IgD-negative memory B cell (primary cell): ENCODE measurements at regions not wholly inside any gene's neighbourhood (a gene's known extent, or its start where the extent isn't known, plus 50 kb on each side); places are given as distances from the start of the nearest gene placed in this dataset.

Experiments used
- H3K27ac Mint-ChIP-seq, 3 donors: one replicate each; pipeline ENCODE4 v1.8.0; 2020 to 2022; ENCODE audit warnings: mild to moderate bottlenecking in 3 of 3, mixed read lengths in 3 of 3, moderate library complexity in 1 of 3
- H3K27me3 Mint-ChIP-seq: one replicate; pipeline ENCODE4 v1.8.0; 2021; ENCODE audit warnings: mixed read lengths
- H3K36me3 Mint-ChIP-seq: one replicate; pipeline ENCODE4 v1.8.0; 2020; ENCODE audit warnings: mild to moderate bottlenecking, mixed read lengths
- H3K4me1 Mint-ChIP-seq, 3 donors: one replicate each; pipeline ENCODE4 v1.8.0; 2020 to 2022; ENCODE audit warnings: mixed read lengths in 3 of 3, mild to moderate bottlenecking in 1 of 3
- H3K4me3 Mint-ChIP-seq, 4 donors: one replicate each; pipeline ENCODE4 v1.8.0; 2020 to 2022; ENCODE audit warnings: mild to moderate bottlenecking in 4 of 4, mixed read lengths in 4 of 4, moderate library complexity in 3 of 4
- H3K9me3 Mint-ChIP-seq, 3 donors: one replicate each; pipeline ENCODE4 v1.8.0; 2020 to 2021; ENCODE audit warnings: mixed read lengths in 3 of 3, mild to moderate bottlenecking in 1 of 3

DNA sequence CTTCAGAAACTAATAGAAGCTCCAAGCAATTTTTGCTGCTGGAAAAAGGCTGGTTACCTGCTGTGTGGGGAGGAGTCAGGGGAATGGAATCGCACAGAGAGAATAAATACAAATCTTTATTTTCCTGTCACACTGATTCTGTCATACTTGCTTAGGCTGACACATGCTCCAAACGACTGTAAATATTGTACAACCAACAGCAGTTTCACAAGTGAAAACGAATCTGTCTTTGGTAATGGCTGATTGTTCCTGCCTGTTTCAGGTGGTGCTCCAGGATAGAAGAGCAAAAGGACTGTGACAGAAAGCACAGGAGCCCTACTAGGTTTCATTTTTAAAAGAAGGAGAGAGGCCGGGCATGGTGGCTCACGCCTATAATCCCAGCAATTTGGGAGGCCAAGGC is 125.5 kb upstream of the DCLK2 start:
- H3K27ac Mint-ChIP-seq: no peak overlapping the region
- no peaks in the 10 kb centered on the region for H3K9me3 Mint-ChIP-seq
- peaks cover 0 to 2% (median 0%) of the 10 kb centered on the region in 3 donors for H3K4me1 Mint-ChIP-seq
- no peaks in the 10 kb centered on the region for H3K36me3 Mint-ChIP-seq
- H3K27me3 Mint-ChIP-seq: peaks cover 5% of the 10 kb centered on the region
- H3K4me3 Mint-ChIP-seq: no peak overlapping the region

DNA sequence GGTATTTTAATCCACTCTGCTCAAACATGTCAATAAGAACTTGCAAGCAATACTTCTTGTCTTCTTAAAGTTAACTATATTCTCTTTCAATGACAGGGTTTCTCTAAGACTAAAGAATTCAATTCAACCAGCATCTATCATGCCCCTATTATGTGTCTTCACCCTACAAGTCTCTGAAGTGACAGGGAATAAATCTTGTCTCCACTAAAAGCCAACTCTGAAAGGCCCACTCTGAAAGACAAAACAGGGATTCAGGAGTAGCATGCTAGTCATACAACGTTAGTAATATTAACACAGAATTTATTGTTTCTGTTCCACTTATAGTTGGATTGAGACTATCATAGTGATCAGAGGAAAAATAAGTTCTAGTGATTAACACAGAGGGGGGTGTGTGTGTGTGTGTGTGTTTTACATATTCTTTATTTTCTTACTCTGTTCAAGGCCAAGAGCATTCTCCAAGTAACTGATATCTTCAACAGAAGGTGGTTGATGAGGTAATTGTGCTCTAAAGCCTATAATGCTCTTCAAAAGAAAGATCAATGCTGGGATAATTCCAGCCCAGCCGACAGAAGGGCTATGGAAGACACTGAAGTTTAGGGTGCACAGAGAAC is 122.4 kb upstream of the DCLK2 start:
- Mint-ChIP-seq H3K27me3 (peaks cover 5% of the 10 kb centered on the region), H3K4me1 (no peaks in the 10 kb centered on the region), H3K27ac (no peak overlapping the region), H3K4me3 (no peak overlapping the region), H3K36me3 (no peaks in the 10 kb centered on the region), H3K9me3 (no peaks in the 10 kb centered on the region)

DNA sequence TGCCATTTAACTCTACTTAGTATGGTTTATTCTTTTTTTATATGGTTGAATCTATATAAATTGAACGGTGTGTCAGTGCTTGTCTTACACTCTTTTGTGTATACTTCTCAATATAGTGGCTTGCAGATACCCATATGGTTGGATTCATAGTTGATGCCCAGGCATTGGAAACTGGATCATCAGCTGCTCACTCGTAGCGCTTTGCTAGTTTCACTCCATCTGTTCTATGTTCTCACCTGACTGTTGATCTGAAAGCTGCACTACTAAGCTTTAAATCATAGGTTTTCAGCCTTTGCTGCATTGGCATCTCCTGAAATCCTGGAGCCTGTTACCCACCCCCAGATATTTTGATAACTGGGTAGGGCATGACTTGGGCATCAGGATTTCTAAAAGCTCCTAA is 121.6 kb upstream of the DCLK2 start:
- Mint-ChIP-seq H3K4me3 (peak overlapping the region in 1 of 4 donors; percentile 31), H3K36me3 (no peaks in the 10 kb centered on the region), H3K9me3 (no peaks in the 10 kb centered on the region), H3K27ac (no peak overlapping the region), H3K4me1 (no peaks in the 10 kb centered on the region), H3K27me3 (peaks cover 6% of the 10 kb centered on the region)

DNA sequence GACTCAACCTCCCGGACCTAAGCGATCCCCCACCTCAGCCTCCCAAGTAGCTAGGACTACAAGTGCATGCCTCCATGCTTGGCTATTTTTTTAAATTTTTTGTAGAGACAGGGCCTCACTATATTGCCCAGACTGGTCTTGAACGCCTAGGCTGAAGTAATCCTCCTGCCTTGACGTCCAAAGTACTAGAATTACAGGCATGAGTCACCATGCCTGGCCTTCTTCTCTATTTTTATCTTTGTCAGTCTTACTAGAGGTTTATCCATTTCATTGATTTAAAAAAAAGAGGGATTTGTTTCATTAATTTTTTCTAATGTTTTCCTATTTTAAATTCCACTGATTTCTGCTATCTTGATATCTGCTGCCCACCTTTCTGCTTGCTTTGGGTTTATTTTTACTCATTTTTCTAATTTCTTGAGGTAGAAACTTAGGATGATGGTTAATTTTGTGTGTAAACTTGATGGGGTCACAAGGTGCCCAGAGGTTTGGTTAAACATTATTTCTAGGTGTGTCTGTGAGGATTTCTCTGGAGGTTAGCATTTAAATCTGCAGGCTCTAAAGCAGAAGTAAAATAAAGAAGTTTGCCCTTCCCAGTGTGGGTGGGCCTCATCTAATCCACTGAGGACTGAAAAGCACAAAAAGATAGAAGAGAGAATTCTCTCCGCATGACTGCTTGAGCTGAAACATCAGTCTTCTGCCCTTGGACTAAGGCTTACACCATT is 116.2 kb upstream of the DCLK2 start:
- Mint-ChIP-seq H3K27ac (no peak overlapping the region), H3K4me3 (no peak overlapping the region), H3K27me3 (peaks cover 3% of the 10 kb centered on the region), H3K4me1 (no peaks in the 10 kb centered on the region), H3K9me3 (no peaks in the 10 kb centered on the region), H3K36me3 (no peaks in the 10 kb centered on the region)

DNA sequence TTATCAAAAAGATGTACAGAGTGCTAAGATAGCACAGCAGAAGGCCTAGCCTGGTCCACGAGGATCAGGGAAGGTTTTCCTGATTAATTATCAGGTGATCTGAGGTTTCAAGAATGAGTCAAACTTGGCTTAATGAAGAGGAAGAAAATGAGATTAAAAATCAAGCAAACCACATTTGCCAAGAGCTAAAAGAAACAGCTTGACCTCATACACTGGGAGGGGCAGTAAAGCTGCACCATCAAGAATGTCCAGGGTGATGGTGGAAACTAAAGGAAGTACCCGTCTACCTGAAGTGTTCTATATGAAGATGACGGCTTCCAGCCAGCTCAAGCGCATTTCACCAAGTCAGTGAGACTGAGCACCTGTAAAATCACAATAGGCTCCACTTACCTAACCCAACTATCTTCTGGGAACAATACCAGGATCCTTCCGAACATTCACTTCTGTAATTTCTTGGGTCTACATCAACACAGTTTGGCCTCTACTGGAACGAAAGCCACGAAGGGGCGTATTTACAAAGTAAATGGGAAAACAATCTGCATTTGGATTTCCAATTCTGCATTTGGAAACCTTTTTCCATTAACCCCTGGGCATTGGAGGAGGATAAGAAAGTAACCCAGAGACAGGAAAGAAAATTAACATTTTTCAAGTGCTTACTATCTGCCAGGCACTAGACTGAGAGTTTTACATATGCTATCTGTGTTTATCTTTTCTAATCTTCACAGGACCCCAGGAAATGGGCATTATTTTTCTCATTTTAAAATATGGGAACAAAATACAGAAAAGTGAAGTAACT is 114.0 kb upstream of the DCLK2 start:
- H3K9me3 Mint-ChIP-seq: no peaks in the 10 kb centered on the region
- peaks cover 3% of the 10 kb centered on the region for H3K27me3 Mint-ChIP-seq
- H3K4me3 Mint-ChIP-seq: no peak overlapping the region
- H3K4me1 Mint-ChIP-seq: no peaks in the 10 kb centered on the region
- H3K27ac Mint-ChIP-seq: no peak overlapping the region
- no peaks in the 10 kb centered on the region for H3K36me3 Mint-ChIP-seq

DNA sequence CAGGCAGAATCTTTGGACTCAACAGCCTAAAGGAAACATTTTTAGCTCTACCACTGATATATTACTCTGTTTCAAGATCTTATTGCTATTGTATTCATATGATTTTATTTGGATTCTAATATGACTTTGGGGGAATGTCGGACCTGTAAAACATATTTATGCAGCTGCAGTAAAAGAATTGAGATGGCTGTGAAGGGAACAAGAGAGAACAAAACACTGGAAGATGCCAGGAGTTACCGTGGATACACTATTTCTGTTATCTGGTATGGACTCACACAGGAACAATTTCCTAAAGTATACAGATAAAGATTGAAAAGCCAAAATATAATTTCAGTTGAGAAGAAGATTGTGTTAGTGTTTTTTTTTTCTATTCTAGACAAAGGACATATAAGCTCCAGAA is 113.0 kb upstream of the DCLK2 start:
- Mint-ChIP-seq H3K4me3 (no peak overlapping the region), H3K4me1 (no peaks in the 10 kb centered on the region), H3K27me3 (peaks cover 3% of the 10 kb centered on the region), H3K36me3 (no peaks in the 10 kb centered on the region), H3K9me3 (no peaks in the 10 kb centered on the region), H3K27ac (no peak overlapping the region)

DNA sequence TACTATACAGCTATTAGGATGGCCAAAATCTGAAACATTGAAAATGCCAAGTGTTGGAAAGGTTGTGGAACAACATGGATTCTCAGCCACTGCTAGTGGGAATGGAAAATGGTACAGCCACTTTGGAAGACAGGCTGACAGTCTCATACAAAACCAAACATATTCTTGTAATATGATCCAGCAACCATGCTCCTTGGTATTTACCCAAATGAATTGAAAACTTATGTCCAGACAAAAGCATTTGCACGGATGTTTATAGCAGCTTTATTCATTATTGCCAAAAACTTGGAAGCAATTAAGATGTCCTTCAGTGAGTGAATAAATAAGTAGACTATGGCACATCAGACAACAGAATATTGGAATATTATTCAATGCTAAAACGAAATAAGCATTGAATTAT is 105.8 kb upstream of the DCLK2 start:
- Mint-ChIP-seq H3K27me3 (peaks cover 3% of the 10 kb centered on the region), H3K9me3 (no peaks in the 10 kb centered on the region), H3K4me3 (no peak overlapping the region), H3K4me1 (no peaks in the 10 kb centered on the region), H3K27ac (no peak overlapping the region), H3K36me3 (no peaks in the 10 kb centered on the region)

DNA sequence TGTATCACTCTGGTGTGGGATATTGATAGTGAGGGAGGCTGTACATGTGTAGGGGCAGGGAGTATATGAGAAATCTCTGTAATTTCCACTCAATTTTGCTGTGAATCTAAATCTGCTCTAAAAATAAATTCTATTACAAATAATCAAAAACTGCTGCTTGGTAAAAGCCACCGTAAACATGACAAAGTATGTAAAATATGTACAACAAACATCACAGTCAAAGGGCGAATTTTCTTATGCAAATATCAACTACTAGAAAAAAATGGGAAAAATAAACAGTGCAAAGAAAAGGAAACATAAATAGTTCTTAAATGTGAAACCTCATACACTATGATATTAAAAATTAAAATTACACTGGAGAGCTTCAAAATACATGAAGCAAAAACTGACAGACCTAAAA is 105.1 kb upstream of the DCLK2 start:
- Mint-ChIP-seq H3K4me3 (no peak overlapping the region), H3K36me3 (no peaks in the 10 kb centered on the region), H3K4me1 (no peaks in the 10 kb centered on the region), H3K27me3 (peaks cover 3% of the 10 kb centered on the region), H3K9me3 (no peaks in the 10 kb centered on the region), H3K27ac (no peak overlapping the region)

DNA sequence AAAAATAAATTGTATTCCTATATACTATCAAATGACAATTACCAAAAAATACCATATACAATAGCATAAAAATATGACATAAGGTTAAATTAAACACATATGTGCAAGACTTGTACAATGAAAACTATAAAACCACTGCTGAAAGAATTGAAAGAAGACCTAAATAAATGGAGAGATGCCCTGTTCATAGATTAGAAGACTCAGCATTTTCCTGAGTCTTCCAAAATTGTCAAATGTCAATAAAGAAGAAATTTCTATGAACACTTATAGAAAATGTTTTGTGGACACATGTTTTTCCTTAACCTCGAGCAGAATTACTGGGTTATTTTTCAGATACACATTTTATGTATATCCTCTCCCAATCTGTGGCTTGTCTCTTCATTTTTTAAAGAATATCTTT is 103.1 kb upstream of the DCLK2 start:
- Mint-ChIP-seq H3K27me3 (peaks cover 3% of the 10 kb centered on the region), H3K4me1 (no peaks in the 10 kb centered on the region), H3K9me3 (no peaks in the 10 kb centered on the region), H3K4me3 (no peak overlapping the region), H3K36me3 (no peaks in the 10 kb centered on the region), H3K27ac (no peak overlapping the region)

DNA sequence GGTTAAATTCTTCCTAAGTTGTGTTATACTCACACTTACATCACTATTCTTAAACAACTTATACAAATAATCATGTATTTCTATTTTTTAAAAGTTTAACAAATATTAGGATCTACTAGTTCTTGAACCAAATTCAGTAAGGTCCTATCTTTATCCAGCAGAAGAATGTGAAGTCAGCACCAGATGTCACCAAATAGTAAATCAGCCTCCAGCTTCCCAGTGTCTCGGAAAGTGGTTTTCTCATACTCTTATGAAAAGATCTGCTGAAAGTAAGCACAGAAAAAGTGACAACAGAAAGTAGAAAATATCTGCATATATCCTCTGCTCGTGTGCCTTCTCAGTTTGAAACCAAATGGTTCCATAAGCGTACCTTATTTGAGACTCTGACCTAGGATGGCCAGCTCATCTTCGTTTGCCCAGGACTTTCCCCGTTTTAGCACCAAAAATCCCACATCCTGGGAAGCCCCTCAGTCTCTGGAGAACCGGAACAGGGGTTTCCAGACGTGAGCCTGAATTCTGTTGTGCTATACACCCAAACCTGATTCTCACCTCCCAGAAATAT is 98.0 kb upstream of the DCLK2 start:
- Mint-ChIP-seq H3K4me1 (peaks cover 0 to 4% (median 3%) of the 10 kb centered on the region in 3 donors), H3K4me3 (no peak overlapping the region), H3K27me3 (no peaks in the 10 kb centered on the region), H3K9me3 (peaks cover 0 to 2% (median 0%) of the 10 kb centered on the region in 3 donors), H3K36me3 (peaks cover 1% of the 10 kb centered on the region), H3K27ac (no peak overlapping the region)

DNA sequence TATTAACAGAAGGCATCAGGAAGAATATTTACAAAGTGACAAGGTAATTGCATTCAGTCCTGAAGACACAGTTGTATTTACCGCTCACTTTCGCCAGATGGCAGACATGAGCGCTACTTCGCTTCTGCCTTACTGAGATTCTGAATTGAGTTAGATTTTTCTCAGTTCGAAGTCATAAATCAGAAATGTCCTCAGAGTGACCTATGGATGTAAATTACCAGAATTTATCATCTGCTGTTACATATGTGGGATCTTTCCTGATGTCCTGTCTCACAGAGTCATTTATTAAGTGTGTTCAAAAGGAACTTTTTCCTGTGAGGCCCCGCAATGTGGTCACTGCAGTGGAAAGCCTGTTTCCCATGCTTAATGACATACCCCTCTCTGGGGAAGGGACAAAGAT is 97.3 kb upstream of the DCLK2 start:
- Mint-ChIP-seq H3K4me3 (no peak overlapping the region), H3K9me3 (peaks cover 0 to 3% (median 0%) of the 10 kb centered on the region in 3 donors), H3K27me3 (no peaks in the 10 kb centered on the region), H3K27ac (no peak overlapping the region), H3K36me3 (peaks cover 1% of the 10 kb centered on the region), H3K4me1 (peaks cover 0 to 4% (median 3%) of the 10 kb centered on the region in 3 donors)

DNA sequence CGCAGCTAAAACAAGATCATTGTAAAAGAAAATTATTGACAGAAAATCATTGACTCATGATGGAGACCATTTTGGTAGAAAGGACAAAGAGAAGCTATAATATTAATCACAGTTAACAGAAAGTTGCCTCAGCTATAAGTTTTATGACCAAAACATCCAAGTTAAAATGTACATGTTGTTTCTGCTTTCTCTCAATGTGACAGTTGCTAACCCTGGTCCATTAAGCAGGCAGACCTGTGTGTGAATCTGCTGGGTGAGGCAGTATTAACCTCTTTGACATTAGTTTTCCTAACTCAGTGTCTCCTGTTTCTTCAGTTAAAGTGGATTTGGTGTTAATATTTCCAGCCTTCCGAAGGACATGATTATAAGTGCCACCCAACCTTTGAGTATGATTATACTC is 94.8 kb upstream of the DCLK2 start:
- peaks cover 3% of the 10 kb centered on the region for H3K36me3 Mint-ChIP-seq
- peaks cover 0 to 5% (median 4%) of the 10 kb centered on the region in 3 donors for H3K4me1 Mint-ChIP-seq
- H3K27me3 Mint-ChIP-seq: no peaks in the 10 kb centered on the region
- H3K27ac Mint-ChIP-seq: no peak overlapping the region
- H3K4me3 Mint-ChIP-seq: no peak overlapping the region
- peaks cover 0 to 3% (median 0%) of the 10 kb centered on the region in 3 donors for H3K9me3 Mint-ChIP-seq

DNA sequence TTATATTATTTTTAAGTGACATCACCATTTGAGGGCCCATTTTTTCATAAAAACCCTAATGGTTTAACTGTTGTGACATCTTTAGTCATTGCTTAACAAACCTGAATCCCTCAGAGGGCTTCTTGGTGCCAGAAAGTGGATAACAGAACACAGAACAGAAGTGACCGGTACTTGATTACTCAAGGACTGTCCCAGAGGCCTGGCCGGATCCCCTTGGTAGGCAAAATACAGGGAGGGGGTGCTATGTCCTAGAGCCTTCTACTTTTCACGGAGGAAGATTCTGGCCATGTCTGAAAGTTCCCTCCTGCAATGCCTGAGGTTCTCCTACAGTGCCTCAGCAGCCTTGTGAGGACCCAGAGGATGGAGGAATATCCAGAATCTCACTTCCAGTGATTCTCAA is 94.3 kb upstream of the DCLK2 start:
- Mint-ChIP-seq H3K4me3 (no peak overlapping the region), H3K36me3 (peaks cover 3% of the 10 kb centered on the region), H3K4me1 (peaks cover 0 to 5% (median 4%) of the 10 kb centered on the region in 3 donors), H3K27ac (no peak overlapping the region), H3K9me3 (peaks cover 0 to 3% (median 0%) of the 10 kb centered on the region in 3 donors), H3K27me3 (no peaks in the 10 kb centered on the region)

DNA sequence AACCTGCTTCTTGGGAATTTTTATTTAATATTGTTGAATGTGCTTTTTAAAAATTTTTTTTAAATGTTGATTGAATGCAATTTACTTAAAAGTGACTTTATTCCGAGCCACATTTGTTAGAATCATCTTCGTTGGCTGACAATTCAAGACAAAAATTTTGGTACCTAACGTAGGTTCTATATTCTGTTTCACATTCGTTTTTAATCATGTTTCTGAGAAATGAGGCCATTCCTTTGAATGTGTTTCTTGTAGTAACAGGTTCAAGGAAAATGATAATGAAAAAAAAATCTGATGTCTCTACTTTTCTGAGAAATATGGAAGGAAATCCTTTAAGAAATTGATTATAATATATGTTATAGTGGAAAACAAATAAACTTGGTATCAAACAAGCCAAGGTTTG is 92.3 kb upstream of the DCLK2 start:
- peaks cover 0 to 3% (median 0%) of the 10 kb centered on the region in 3 donors for H3K9me3 Mint-ChIP-seq
- H3K27ac Mint-ChIP-seq: no peak overlapping the region
- no peaks in the 10 kb centered on the region for H3K27me3 Mint-ChIP-seq
- H3K4me3 Mint-ChIP-seq: no peak overlapping the region
- H3K36me3 Mint-ChIP-seq: peaks cover 5% of the 10 kb centered on the region
- peaks cover 0 to 5% (median 0%) of the 10 kb centered on the region in 3 donors for H3K4me1 Mint-ChIP-seq

DNA sequence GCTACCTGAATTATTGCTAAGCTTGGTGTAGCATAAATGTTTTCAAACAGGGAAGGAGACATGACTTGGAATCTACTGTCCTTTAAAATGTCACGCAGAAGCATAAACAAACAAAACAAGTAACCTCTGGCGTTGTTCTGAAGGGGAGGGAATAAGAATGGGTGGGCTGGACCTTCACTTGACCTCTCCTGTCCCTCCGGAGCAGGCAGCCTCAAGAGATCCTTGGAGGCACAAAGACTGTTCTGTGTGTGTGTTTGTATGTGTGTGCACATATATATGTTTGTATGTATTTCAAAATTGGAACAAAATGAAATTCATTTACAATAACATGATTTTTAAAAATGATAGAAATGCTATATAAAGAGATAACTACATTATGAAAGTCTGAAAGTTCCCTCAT is 91.3 kb upstream of the DCLK2 start:
- no peak overlapping the region for H3K4me3 Mint-ChIP-seq
- no peak overlapping the region for H3K27ac Mint-ChIP-seq
- peaks cover 0 to 3% (median 0%) of the 10 kb centered on the region in 3 donors for H3K4me1 Mint-ChIP-seq
- peaks cover 5% of the 10 kb centered on the region for H3K36me3 Mint-ChIP-seq
- no peaks in the 10 kb centered on the region for H3K27me3 Mint-ChIP-seq
- peaks cover 0 to 3% (median 0%) of the 10 kb centered on the region in 3 donors for H3K9me3 Mint-ChIP-seq
